Testis (tissue), 2 donors: ENCODE measurements at regions not wholly inside any gene's neighbourhood (a gene's known extent, or its start where the extent isn't known, plus 50 kb on each side); places are given as distances from the start of the nearest gene placed in this dataset.

Experiments used
- DNase-seq: peaks from one replicate; pipeline ENCODE4 v3.0.0-alpha.2; 2019
- H3K27ac ChIP-seq, 2 donors: fragments of 200-600 bp; sonication (generic); one replicate each; pipeline ENCODE4 v1.5.1; 2019
- H3K27me3 ChIP-seq: fragments of 200-600 bp; sonication (generic); one replicate; pipeline ENCODE4 v1.5.1; 2019
- H3K36me3 ChIP-seq: fragments of 200-600 bp; sonication (generic); one replicate; pipeline ENCODE4 v1.5.1; 2017; ENCODE audit warnings: low read depth; ENCODE audit errors: missing control alignments
- H3K4me1 ChIP-seq: fragments of 200-600 bp; sonication (generic); one replicate; pipeline ENCODE4 v1.5.1; 2019
- H3K4me3 ChIP-seq, 2 donors: fragments of 200-600 bp; sonication (generic); one replicate each; pipeline ENCODE4 v1.5.1; 2017 to 2019
- H3K9me3 ChIP-seq: fragments of 200-600 bp; sonication (generic); one replicate; pipeline ENCODE4 v1.5.1; 2017
- POLR2A ChIP-seq: fragments of 450-650 bp; IDR thresholded peaks from one replicate; pipeline ENCODE4 v1.6.1; 2017; ENCODE audit warnings: antibody characterized with exemption, mild to moderate bottlenecking, moderate library complexity
- WGBS, 2 donors: methylation state at CpG; one replicate each; pipeline ENCODE4 v1.1.5; 2018; 5-methylcytosine and 5-hydroxymethylcytosine counted together
- intact Hi-C: fragments of 100-400 bp; cut with DNase I; formaldehyde crosslinking; loops from one replicate; pipeline ENCODE4 v1.15.1; 2023; ENCODE audit warnings: low total_unique reads
- TF ChIP-seq, protein P1 (sequence below), 3 experiments: fragments of 450-650 bp in 2 of 3; fragments of 200-600 bp in 1 of 3; sonication (generic) in 1 of 3; IDR thresholded peaks; one replicate each; pipeline ENCODE4 v1.5.1; 2016 to 2019; ENCODE audit warnings: antibody characterized with exemption in 3 of 3, mild to moderate bottlenecking in 2 of 3, moderate library complexity in 1 of 3

DNA sequence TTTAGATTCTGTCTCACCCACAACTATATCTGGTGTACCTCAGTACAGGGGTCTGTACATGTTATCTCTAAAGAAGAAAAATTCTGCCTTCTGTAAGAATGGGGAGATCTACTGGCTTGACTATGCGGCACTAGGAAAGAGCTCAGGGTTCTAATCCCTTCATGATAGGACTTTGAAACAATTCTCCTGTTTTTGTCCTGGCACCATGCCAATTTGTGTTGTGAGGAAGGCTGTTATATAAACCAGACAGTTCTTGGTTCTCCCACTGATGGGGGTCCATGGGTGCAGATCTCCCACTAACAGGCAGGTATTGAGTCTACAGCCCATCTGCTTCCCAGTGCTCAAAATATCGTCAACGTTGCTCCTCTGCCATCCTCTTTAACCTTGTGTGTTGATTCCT, 883.7 kb downstream of the GALC start:
- TF ChIP-seq, protein P1, sequence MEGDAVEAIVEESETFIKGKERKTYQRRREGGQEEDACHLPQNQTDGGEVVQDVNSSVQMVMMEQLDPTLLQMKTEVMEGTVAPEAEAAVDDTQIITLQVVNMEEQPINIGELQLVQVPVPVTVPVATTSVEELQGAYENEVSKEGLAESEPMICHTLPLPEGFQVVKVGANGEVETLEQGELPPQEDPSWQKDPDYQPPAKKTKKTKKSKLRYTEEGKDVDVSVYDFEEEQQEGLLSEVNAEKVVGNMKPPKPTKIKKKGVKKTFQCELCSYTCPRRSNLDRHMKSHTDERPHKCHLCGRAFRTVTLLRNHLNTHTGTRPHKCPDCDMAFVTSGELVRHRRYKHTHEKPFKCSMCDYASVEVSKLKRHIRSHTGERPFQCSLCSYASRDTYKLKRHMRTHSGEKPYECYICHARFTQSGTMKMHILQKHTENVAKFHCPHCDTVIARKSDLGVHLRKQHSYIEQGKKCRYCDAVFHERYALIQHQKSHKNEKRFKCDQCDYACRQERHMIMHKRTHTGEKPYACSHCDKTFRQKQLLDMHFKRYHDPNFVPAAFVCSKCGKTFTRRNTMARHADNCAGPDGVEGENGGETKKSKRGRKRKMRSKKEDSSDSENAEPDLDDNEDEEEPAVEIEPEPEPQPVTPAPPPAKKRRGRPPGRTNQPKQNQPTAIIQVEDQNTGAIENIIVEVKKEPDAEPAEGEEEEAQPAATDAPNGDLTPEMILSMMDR (IDR thresholded peaks at IDR 0.05): no peak
- no peak for TF ChIP-seq POLR2A
- intact Hi-C loops: no loop called here
- H3K27ac ChIP-seq: no peak overlapping the region
- 89 to 91% methylated on average over 3 of the region's 3 CpGs for WGBS, 2 donors
- H3K4me3 ChIP-seq: no peak overlapping the region
- no peaks in the 10 kb centered on the region for H3K36me3 ChIP-seq
- DNase-seq: no peak
- no peaks in the 10 kb centered on the region for H3K27me3 ChIP-seq
- no peaks in the 10 kb centered on the region for H3K4me1 ChIP-seq
- H3K9me3 ChIP-seq: no peaks in the 10 kb centered on the region

DNA sequence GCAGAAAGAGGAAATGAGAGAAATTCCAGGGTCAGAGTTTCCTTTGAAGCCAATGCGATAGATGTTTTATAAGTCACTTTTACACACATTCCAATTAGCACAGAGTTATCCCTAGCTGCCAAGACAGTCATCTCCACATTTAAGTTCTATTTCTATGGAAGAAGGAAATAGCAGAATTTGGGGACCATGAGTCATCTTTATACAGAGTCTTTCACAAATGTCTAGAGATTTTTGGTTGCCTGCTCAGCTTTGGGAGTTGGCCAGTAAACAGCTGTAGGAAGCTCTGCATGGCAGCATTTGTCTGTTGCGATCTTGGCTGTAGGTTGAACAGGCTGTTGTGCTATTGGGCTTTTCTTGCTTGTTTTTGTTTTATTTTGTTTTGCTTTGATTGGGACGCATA, 884.3 kb downstream of the GALC start:
- H3K36me3 ChIP-seq: no peaks in the 10 kb centered on the region
- 84 to 90% methylated on average over 3 of the region's 3 CpGs for WGBS, 2 donors
- intact Hi-C loops: no loop called here
- no peaks in the 10 kb centered on the region for H3K27me3 ChIP-seq
- no peak overlapping the region for H3K4me3 ChIP-seq
- TF ChIP-seq, protein P1 (IDR thresholded peaks at IDR 0.05): no peak
- no peak for TF ChIP-seq POLR2A
- H3K9me3 ChIP-seq: no peaks in the 10 kb centered on the region
- H3K4me1 ChIP-seq: no peaks in the 10 kb centered on the region
- no peak overlapping the region for H3K27ac ChIP-seq
- no peak for DNase-seq

DNA sequence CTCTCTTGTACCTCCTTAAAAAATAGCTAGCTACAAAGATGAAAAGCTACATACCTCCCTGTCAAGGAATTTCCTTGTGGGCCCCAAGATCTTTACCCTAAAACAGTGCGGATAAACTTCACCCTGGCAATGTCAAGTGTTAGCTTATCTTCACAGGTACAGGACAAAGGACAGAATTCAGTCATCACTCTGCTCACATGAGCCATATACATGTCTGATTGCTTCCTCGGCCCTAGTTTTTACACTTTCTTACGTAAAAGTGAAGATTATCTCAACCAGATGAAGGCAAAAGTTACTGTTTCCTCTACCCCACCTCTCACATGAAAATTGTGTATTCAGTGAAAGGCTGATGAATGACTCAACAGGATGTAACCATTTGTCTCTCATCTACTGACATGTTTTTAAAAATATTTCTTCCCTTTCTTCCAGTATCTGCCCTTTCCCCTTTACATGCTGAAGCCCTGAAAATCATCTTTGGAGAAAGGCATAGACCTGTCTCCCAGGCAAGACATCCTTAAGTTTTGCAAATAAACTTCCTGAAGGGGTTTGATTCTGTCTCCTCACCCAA, 890.1 kb downstream of the GALC start:
- no peak for DNase-seq
- intact Hi-C loops: no loop called here
- TF ChIP-seq, protein P1 (IDR thresholded peaks at IDR 0.05): no peak
- no peak for TF ChIP-seq POLR2A
- no peaks in the 10 kb centered on the region for H3K4me1 ChIP-seq
- H3K36me3 ChIP-seq: no peaks in the 10 kb centered on the region
- no peaks in the 10 kb centered on the region for H3K9me3 ChIP-seq
- no peak overlapping the region for H3K27ac ChIP-seq
- WGBS, 2 donors: 88 to 92% methylated on average over 3 of the region's 3 CpGs
- H3K4me3 ChIP-seq: no peak overlapping the region
- H3K27me3 ChIP-seq: no peaks in the 10 kb centered on the region

DNA sequence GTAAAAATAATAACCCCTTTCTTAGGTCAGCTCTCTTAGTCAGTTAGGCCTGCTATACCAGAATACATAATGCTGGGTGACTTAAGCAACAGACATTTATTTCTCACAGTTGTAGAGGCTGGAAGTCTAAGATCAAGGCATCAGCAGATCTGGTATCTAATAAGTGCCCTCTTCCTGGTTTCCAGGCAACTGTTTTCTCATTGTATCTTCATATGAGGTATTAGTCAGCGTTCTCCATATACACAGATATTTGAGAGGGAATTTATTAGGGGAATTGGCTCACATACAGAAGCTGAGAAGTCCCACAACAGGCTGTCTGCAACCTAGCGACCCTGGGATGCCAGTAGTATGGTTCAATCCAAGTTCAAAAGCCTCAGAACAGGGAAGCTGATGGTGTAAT, 896.0 kb downstream of the GALC start:
- H3K27ac ChIP-seq: no peak overlapping the region
- no peak overlapping the region for H3K4me3 ChIP-seq
- H3K9me3 ChIP-seq: no peaks in the 10 kb centered on the region
- no peaks in the 10 kb centered on the region for H3K27me3 ChIP-seq
- H3K36me3 ChIP-seq: no peaks in the 10 kb centered on the region
- WGBS, 2 donors: 81 to 85% methylated on average over 2 of the region's 2 CpGs
- intact Hi-C loops: no loop called here
- H3K4me1 ChIP-seq: no peaks in the 10 kb centered on the region
- no peak for DNase-seq
- TF ChIP-seq, protein P1 (IDR thresholded peaks at IDR 0.05): no peak
- no peak for TF ChIP-seq POLR2A

DNA sequence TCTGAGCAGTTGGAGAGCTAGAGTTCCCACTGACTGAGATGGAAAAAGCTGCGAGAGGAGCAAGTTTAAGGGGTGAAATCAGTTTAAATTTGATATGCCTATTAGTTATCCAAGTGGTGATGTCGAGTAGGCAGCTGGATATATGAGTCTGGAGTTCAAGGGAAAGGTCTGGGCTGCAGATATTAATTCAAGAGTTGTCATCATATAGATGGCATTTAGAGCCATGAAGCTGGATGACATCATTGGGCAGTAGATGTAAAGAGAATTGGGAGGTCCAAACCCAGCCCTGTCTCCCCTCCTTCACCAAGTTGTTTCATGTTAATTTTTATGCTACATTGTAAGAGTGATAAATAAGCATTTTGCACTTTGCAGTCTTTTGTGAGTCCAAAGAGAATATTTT, 898.1 kb downstream of the GALC start:
- WGBS, 2 donors: 70 to 74% methylated on average over 2 of the region's 2 CpGs
- intact Hi-C loops: no loop called here
- H3K27ac ChIP-seq: no peak overlapping the region
- no peaks in the 10 kb centered on the region for H3K36me3 ChIP-seq
- H3K27me3 ChIP-seq: no peaks in the 10 kb centered on the region
- H3K4me1 ChIP-seq: no peaks in the 10 kb centered on the region
- DNase-seq: no peak
- H3K9me3 ChIP-seq: no peaks in the 10 kb centered on the region
- no peak overlapping the region for H3K4me3 ChIP-seq
- TF ChIP-seq, protein P1 (IDR thresholded peaks at IDR 0.05): no peak
- TF ChIP-seq POLR2A: no peak
